ENCODE measurements at regions not wholly inside any gene's neighbourhood (a gene's known extent, or its start where the extent isn't known, plus 50 kb on each side); places are given as distances from the start of the nearest gene placed in this dataset.
A peak's percentile ranks its signal among the peaks of the same experiment; 100 is the strongest.

GRCh38 chr5:4542145-4542778, 597.9 kb upstream of the ADAMTS16 start:
- no peak for DNase-seq

GRCh38 chr5:4544049-4544670, 596.0 kb upstream of the ADAMTS16 start:
- no peak for DNase-seq

GRCh38 chr5:4547547-4547946, 592.6 kb upstream of the ADAMTS16 start:
- no peak for DNase-seq

- no peak for DNase-seq
These were observed 591.8 kb upstream of the ADAMTS16 start for GRCh38 chr5:4548341-4548740.

GRCh38 chr5:4549351-4549750, 590.8 kb upstream of the ADAMTS16 start:
- DNase-seq = no peak

GRCh38 chr5:4551034-4551433, 589.1 kb upstream of the ADAMTS16 start:
- DNase-seq = no peak

- no peak for DNase-seq
These were observed 587.0 kb upstream of the ADAMTS16 start for GRCh38 chr5:4553130-4553529.

GRCh38 chr5:4553978-4554377, 586.2 kb upstream of the ADAMTS16 start:
- no peak for DNase-seq

- DNase-seq = no peak
These were observed 584.3 kb upstream of the ADAMTS16 start for GRCh38 chr5:4555725-4556285.

GRCh38 chr5:4561403-4561802, 578.7 kb upstream of the ADAMTS16 start:
- DNase-seq = no peak

GRCh38 chr5:4563400-4563799, 576.7 kb upstream of the ADAMTS16 start:
- DNase-seq = peak; percentile 16 to 37

GRCh38 chr5:4570047-4570995, 569.8 kb upstream of the ADAMTS16 start:
- no peak for DNase-seq

- no peak for DNase-seq
These were observed 568.7 kb upstream of the ADAMTS16 start for GRCh38 chr5:4571248-4571948.

GRCh38 chr5:4572311-4573100, 567.6 kb upstream of the ADAMTS16 start:
- DNase-seq = no peak

- DNase-seq = no peak
These were observed 564.5 kb upstream of the ADAMTS16 start for GRCh38 chr5:4575608-4576007.

GRCh38 chr5:4576161-4576748, 563.9 kb upstream of the ADAMTS16 start:
- no peak for DNase-seq

- no peak for DNase-seq
These were observed 563.2 kb upstream of the ADAMTS16 start for GRCh38 chr5:4576908-4577307.

GRCh38 chr5:4579679-4580078, 560.5 kb upstream of the ADAMTS16 start:
- DNase-seq = no peak

GRCh38 chr5:4580772-4581171, 559.4 kb upstream of the ADAMTS16 start:
- no peak for DNase-seq

- DNase-seq = no peak
These were observed 558.8 kb upstream of the ADAMTS16 start for GRCh38 chr5:4581289-4581688.

- DNase-seq = no peak
These were observed 555.1 kb upstream of the ADAMTS16 start for GRCh38 chr5:4584982-4585381.

- DNase-seq = no peak
These were observed 526.7 kb upstream of the ADAMTS16 start for GRCh38 chr5:4613440-4613839.

Measured in NCI-H1930 (cell line).